BLaER1 treated with 17β-estradiol and CSF1 and Interleukin-3, amounts not matched to agents 10 nM and 100 nM (cell line): ENCODE measurements at regions not wholly inside any gene's neighbourhood (a gene's known extent, or its start where the extent isn't known, plus 50 kb on each side); places are given as distances from the start of the nearest gene placed in this dataset.
"Not testable (repeated sequence)": the region's sequence is repeated elsewhere in the genome, so short reads cannot be mapped to it uniquely, and the experiment has no call there.

Source experiments
- H3K27ac ChIP-seq, 11 experiments: shearing (Covaris generic); formaldehyde crosslinking; 2 replicates each; pipeline ENCODE4 v1.8.1; 2022
- H3K27me3 ChIP-seq, 11 experiments: shearing (Covaris generic); formaldehyde crosslinking; 2 replicates each; pipeline ENCODE4 v1.8.1; 2022
- H3K36me3 ChIP-seq, 11 experiments: shearing (Covaris generic); formaldehyde crosslinking; 2 replicates each; pipeline ENCODE4 v1.8.1; 2022
- H3K4me1 ChIP-seq, 10 experiments: shearing (Covaris generic); formaldehyde crosslinking; 2 replicates each; pipeline ENCODE4 v1.8.1; 2022
- H3K4me2 ChIP-seq, 11 experiments: shearing (Covaris generic); formaldehyde crosslinking; 2 replicates each; pipeline ENCODE4 v1.8.1; 2022
- H3K4me3 ChIP-seq, 10 experiments: shearing (Covaris generic); formaldehyde crosslinking; 2 replicates each; pipeline ENCODE4 v1.8.1; 2022
- H3K9ac ChIP-seq, 11 experiments: shearing (Covaris generic); formaldehyde crosslinking; 2 replicates each; pipeline ENCODE4 v1.8.1; 2022
- H3K9me3 ChIP-seq, 11 experiments: shearing (Covaris generic); formaldehyde crosslinking; replicated peaks in 1 of 11; 2 replicates each; pipeline ENCODE4 v1.8.1; 2022
- H4K20me1 ChIP-seq, 11 experiments: shearing (Covaris generic); formaldehyde crosslinking; 2 replicates each; pipeline ENCODE4 v1.8.1; 2022
- Cebpa-rat ChIP-seq, 11 experiments: shearing (Covaris generic); IDR thresholded peaks; 2 replicates each; pipeline ENCODE4 v1.8.1; 2022

DNA sequence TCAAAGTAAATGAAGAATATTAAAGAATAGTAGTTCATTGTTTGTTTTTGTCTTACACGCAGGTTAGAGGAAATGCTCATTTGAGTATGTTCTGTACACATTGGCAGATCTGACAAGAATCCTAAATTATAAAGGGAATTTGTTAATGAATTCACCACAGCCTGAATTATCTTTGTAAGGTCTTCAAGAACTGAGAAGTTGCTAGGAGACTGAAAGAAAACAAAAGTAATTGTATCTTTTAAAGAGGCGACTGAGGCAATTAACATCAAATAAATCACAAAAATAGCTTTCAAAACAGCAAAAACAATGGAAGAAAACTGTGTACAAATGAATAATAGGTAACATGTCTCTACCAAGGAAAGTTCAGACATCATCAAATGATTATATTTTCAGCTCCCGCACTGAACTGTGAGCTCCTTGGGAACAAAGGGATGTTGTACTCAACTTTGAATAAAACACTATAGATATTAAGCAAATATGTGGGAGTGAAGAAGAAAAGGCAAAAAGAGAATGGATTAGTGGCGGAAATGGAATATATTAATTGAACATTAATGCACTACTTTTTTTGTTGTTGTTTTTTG, 51.7 kb upstream of the ATIC start:
- Histone ChIP-seq H3K9ac (no peak overlapping the region), H3K4me2 (no peak overlapping the region), H3K9me3 (no peaks in the 10 kb centered on the region), H3K27me3 (no peaks in the 10 kb centered on the region), H3K36me3 (no peaks in the 10 kb centered on the region), H3K27ac (no peak overlapping the region), H4K20me1 (no peaks in the 10 kb centered on the region), H3K4me1 (no peaks in the 10 kb centered on the region), H3K4me3 (no peak overlapping the region)
- TF ChIP-seq Cebpa-rat (IDR thresholded peaks at IDR 0.05) = no peak

DNA sequence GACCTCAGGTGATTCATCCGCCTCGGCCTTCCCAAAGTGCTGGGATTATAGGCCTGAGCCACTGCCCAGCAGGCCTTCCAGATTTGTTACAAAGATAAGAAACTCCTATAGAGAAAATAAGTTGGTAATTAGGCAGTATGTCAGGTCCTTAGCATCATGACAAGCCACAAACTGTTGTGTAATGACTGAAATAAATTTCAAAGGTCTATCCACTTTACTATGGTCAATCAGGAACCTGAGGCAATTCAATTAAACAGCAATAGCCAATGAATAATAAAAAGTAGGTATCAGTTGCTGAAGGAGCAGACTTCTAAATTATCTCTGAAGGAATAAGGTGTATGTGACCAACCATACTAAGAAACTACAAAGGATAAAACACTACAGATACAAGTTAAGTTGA, 62.4 kb upstream of the ATIC start:
- H3K4me1 ChIP-seq = no peaks in the 10 kb centered on the region
- no peaks in the 10 kb centered on the region for H3K27me3 ChIP-seq
- no peak overlapping the region for H3K4me3 ChIP-seq
- H3K36me3 ChIP-seq = no peaks in the 10 kb centered on the region
- peaks cover 0 to 10% (median 7%) of the 10 kb centered on the region in 11 experiments; a peak in 11 of 22 replicates for H3K9me3 ChIP-seq
- no peak for TF ChIP-seq Cebpa-rat (IDR thresholded peaks at IDR 0.05)
- H4K20me1 ChIP-seq = no peaks in the 10 kb centered on the region
- H3K27ac ChIP-seq = no peak overlapping the region
- no peak overlapping the region for H3K4me2 ChIP-seq
- H3K9ac ChIP-seq = no peak overlapping the region

DNA sequence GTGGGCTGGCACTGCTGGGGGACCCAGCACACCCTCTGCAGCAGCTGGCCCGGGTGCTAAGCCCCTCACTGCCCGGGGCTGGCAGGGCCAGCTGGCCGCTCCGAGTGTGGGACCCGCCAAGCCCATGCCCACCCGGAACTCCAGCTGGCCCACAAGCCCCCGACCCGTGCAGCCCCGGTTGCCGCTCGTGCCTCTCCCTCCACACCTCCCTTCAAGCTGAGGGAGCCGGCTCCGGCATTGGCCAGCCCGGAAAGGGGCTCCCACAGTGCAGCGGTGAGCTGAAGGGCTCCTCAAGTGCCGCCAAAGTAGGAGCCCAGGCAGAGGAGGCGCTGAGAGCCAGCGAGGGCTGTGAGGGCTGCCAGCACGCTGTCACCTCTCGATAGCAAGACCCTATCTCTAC, 65.9 kb upstream of the ATIC start:
- not testable (repeated sequence) for H3K36me3 ChIP-seq, H4K20me1 ChIP-seq, H3K4me2 ChIP-seq, H3K27me3 ChIP-seq, H3K27ac ChIP-seq, H3K9ac ChIP-seq, H3K4me1 ChIP-seq, H3K9me3 ChIP-seq, H3K4me3 ChIP-seq

DNA sequence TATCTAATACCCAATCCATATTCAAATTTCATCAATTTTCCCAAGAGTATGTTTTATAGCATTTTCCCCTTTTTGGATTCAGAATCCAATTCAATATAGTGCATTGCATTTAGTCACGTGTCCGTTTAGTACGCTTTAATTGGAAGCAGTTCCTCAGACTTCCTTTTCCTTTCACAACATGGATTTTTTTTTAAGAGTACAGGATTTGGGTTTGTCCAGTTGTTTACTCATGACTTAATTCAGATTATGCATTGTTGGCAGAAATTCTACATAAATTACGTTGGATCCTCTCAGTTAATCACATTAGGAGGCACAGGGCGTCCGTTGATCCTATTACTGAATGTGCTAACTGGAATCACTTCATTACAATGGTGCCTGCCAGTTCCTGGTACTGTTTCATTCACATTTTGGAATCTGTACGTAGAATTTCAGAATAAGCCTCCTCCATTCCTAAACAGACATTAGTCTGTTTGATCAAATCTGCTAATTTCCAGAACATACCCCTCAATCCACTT, 70.0 kb upstream of the ATIC start:
- Histone ChIP-seq H3K4me1 (no peaks in the 10 kb centered on the region), H3K9ac (no peak overlapping the region), H3K4me2 (no peak overlapping the region), H3K9me3 (peaks cover 0 to 10% (median 7%) of the 10 kb centered on the region in 11 experiments; a peak in 11 of 22 replicates), H3K4me3 (no peak overlapping the region), H4K20me1 (no peaks in the 10 kb centered on the region), H3K27me3 (no peaks in the 10 kb centered on the region), H3K27ac (no peak overlapping the region), H3K36me3 (no peaks in the 10 kb centered on the region)
- no peak for TF ChIP-seq Cebpa-rat (IDR thresholded peaks at IDR 0.05)

DNA sequence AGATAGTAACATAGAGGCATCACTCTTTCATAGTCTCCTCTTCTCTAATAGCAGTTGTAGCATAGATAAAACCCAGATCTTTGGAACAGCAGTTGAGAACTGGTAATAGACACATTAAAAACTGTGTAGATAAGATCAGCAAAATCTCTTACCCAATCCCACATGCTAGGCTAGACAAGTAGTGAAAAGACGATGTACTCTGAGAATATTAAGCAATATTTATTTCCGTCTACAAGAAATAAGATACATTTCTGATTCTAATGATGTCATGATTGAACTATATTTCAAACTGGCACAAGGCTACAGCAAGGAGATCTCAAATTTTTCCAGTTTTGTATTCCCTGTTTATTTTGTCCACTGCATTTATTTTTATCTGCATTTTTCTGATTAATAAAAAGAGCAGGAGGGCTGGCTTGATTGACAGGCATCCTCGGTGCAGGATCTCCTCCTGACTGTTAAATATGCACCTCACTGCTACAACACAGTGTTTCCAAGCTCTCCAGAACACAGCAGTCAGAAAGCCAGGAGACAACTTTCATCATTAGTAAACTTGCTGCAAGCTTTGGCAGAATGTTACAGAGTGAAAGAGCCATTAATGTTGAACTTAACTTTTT, 73.3 kb upstream of the ATIC start:
- H3K4me1 ChIP-seq = no peaks in the 10 kb centered on the region
- H3K4me3 ChIP-seq = no peak overlapping the region
- H4K20me1 ChIP-seq = no peaks in the 10 kb centered on the region
- no peak overlapping the region for H3K27ac ChIP-seq
- no peak for TF ChIP-seq Cebpa-rat (IDR thresholded peaks at IDR 0.05)
- no peaks in the 10 kb centered on the region for H3K36me3 ChIP-seq
- no peak overlapping the region for H3K9ac ChIP-seq
- H3K4me2 ChIP-seq = no peak overlapping the region
- H3K9me3 ChIP-seq = no peaks in the 10 kb centered on the region
- no peaks in the 10 kb centered on the region for H3K27me3 ChIP-seq

DNA sequence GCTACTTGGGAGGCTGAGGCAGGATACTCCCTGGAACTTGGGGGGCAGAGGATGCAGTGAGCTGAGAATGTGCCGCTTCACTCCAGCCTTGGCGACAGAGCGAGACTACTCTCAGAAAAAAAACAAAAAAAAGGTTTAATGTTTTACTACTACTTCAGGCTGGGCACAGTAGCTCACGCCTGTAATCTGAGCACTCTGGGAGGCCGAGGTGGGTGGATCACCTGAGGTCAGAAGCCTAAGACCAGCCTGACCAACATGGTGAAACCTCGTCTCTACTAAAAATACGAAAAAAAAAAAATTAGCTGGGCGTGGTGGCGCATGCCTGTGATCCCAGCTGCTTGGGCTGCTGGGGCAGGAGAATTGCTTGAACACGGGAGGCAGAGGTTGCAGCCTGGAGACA, 75.7 kb upstream of the ATIC start:
- Histone ChIP-seq H4K20me1 (no peaks in the 10 kb centered on the region), H3K27ac (no peak overlapping the region), H3K36me3 (no peaks in the 10 kb centered on the region), H3K9ac (no peak overlapping the region), H3K4me2 (no peak overlapping the region), H3K9me3 (no peaks in the 10 kb centered on the region), H3K27me3 (no peaks in the 10 kb centered on the region), H3K4me1 (no peaks in the 10 kb centered on the region), H3K4me3 (no peak overlapping the region)
- TF ChIP-seq Cebpa-rat (IDR thresholded peaks at IDR 0.05) = no peak

DNA sequence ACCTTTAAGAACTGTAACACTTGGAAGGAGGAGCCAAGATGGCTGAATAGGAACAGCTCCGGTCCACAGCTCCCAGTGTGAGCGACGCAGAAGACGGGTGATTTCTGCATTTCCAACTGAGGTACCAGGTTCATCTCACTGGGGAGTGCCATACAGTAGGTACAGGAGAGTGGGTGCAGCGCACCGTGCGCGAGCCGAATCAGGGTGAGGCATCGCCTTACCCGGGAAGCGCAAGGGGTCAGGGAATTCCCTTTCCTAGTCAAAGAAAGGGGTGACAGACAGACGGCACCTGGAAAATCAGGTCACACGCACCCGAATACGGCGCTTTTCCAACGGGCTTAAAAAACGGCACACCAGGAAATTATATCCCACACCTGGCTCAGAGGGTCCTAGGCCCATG, 81.8 kb upstream of the ABCA12 start:
- H4K20me1 ChIP-seq, H3K36me3 ChIP-seq, H3K4me1 ChIP-seq, H3K9ac ChIP-seq, H3K4me2 ChIP-seq, H3K4me3 ChIP-seq, H3K27ac ChIP-seq, H3K27me3 ChIP-seq: not testable (repeated sequence)
- peaks cover 11 to 27% (median 21%) of the 10 kb centered on the region in 11 experiments; a peak in 20 of 22 replicates for H3K9me3 ChIP-seq

DNA sequence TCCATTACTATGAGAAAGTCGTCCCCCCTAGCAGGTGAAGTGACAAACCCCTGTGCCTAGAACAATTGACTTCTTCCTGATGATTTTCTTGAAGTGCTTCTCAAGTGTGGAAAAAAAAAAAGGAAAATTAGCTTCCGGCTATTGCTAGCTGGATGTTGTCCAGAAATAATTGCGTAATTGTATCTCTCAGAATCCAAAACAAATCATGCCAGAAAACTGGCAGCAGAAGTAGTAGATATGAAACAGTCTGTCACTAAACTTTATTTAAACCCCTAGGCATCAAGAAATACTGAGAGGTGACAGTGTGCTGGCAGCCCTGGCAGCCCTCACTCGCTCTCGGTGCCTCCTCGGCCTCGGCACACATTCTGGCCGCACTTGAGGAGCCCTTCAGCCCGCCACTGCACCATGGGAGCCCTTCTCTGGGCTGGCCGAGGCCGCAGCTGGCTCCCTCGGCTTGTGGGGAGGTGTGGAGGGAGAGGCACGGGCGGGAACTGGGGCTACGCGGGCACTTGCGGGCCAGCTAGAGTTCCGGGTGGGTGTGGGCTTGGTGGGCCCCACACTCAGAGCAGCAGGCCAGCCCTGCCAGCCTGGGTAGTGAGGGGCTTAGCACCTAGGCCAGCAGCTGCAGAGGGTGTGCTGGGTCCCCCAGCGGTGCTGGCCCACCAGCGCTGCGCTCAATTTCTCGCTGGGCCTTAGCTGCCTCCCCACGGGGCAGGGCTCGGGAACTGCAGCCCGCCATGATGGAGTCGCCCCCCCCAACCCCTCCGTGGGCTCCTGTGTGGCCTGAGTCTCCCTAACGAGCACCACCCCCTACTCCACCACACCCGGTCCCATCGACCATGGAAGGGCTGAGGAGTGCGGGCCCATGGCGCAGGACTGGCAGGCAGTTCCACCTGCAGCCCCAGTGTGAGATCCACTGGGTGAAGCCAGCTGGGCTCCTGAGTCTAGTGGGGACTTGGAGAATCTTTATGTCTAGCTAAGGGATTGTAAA, 80.5 kb upstream of the ABCA12 start:
- no peaks in the 10 kb centered on the region for H3K4me1 ChIP-seq
- no peaks in the 10 kb centered on the region for H3K27me3 ChIP-seq
- H3K9ac ChIP-seq = no peak overlapping the region
- H3K36me3 ChIP-seq = no peaks in the 10 kb centered on the region
- H3K9me3 ChIP-seq = peaks cover 11 to 27% (median 21%) of the 10 kb centered on the region in 11 experiments; a peak in 20 of 22 replicates
- TF ChIP-seq Cebpa-rat (IDR thresholded peaks at IDR 0.05) = peak in 4 of 11 experiments; percentile 11 to 52 (median 24); a peak in 1 of 22 replicates
- no peaks in the 10 kb centered on the region for H4K20me1 ChIP-seq
- H3K4me3 ChIP-seq = no peak overlapping the region
- H3K27ac ChIP-seq = no peak overlapping the region
- H3K4me2 ChIP-seq = no peak overlapping the region

DNA sequence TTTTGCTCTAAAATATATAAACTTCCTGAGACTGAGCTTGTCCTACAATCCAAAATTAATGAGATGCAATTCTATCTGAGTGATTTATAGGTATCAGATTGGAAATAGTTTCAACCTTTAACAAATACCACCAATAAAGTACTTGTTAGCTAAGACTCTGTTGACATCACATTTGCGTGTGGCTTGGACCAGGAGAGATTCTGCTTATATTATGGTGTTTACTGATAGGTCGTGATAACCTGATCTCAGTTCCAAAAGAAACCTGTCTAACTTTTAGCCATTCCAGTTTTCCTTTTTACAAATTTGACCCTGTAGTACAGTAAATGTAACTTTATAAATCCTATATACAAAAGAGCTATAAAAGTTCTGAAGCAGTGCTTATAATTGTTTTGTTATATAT, 78.4 kb upstream of the ABCA12 start:
- Histone ChIP-seq H4K20me1 (no peaks in the 10 kb centered on the region), H3K4me1 (no peaks in the 10 kb centered on the region), H3K36me3 (no peaks in the 10 kb centered on the region), H3K4me3 (no peak overlapping the region), H3K4me2 (no peak overlapping the region), H3K9me3 (peaks cover 18 to 35% (median 30%) of the 10 kb centered on the region in 11 experiments), H3K27ac (no peak overlapping the region), H3K9ac (no peak overlapping the region), H3K27me3 (no peaks in the 10 kb centered on the region)
- TF ChIP-seq Cebpa-rat (IDR thresholded peaks at IDR 0.05) = no peak
